ENCODE measurements at regions not wholly inside any gene's neighbourhood (a gene's known extent, or its start where the extent isn't known, plus 50 kb on each side); places are given as distances from the start of the nearest gene placed in this dataset.
A peak's percentile ranks its signal among the peaks of the same experiment; 100 is the strongest.

DNA sequence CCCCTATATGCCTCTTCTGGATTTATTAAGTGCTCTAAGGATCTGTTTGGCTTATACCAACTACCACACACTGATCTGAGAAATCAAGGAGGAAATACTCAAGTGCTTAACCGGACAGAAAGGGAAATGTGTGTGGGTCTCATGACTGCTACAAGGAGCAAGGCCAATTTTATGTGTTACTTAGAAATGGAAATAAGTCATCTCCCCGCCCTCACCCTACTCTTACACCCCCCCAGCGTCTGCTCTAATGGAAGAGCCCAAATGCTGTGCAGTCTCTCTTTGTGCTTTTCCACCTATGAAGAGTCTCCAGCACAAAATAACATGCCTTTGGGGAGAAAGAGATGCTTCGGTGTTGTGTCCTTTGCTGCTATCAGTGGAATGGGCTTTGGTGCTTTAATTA, 428.8 kb upstream of the ARID1B start:
- DNase-seq = peak; percentile 87

DNA sequence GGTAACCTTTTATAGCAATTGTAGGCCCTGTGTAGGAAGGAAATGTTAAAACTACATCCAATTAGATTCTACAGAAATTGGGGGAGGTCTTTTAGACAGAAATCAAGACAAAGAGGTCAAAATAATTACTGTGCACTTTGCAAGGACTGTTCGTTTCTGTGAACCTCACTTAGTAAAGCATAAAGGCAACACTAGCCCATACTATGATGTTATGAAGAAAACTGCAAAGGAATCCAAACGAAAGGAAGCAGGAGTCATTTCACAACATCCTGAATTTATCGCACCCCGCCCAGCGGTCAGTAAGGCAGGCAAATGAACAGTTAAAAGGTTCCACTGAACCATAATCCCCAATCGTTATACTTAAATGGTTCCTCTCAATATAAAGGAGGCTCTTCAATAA, 429.5 kb upstream of the ARID1B start:
- DNase-seq = peak; percentile 77

- DNase-seq = no peak
Measured at GRCh38 chr6:156347246-156347645, 429.9 kb upstream of the ARID1B start.

- no peak for DNase-seq
Measured at GRCh38 chr6:156345700-156346099, 431.5 kb upstream of the ARID1B start.

DNA sequence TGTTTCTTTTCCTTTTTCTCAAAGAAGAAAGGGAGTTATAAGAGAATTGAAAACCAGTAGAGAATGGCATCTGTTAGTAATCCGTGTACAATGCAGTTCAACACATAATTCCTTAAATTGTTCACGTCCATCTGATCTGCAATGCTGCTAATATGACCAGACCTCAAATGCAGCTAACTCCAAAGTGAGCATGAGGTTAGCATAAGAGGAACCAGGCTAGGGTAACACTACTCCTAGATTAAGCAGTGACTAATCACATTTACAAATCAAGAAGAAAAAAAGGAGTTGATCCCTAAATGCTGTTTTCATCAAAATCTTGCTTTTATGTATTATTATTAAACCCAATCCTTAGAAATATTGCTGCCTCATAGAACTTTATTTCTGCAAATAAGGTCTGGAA, 432.7 kb upstream of the ARID1B start:
- DNase-seq = no peak

GRCh38 chr6:156337801-156338200, 439.4 kb upstream of the ARID1B start:
- no peak for DNase-seq

DNA sequence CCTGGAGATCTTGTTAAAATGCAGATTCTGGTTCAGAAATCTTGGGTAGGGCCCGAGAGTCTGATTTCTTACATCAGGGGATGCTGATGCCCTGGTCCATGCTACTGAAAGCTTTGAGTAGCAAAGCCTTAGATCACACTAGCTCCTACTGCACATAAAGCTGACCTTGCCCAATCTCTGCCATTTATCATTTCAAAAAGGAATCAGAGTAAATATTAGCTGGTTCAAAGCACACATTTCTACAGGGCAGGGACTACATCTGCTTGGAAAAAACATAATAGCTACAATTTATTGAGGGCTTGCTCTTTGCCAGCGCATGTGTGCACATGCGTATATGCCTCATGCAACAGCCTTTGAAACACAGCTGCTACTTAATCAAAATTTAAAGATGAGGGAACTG, 440.4 kb upstream of the ARID1B start:
- DNase-seq = no peak

DNA sequence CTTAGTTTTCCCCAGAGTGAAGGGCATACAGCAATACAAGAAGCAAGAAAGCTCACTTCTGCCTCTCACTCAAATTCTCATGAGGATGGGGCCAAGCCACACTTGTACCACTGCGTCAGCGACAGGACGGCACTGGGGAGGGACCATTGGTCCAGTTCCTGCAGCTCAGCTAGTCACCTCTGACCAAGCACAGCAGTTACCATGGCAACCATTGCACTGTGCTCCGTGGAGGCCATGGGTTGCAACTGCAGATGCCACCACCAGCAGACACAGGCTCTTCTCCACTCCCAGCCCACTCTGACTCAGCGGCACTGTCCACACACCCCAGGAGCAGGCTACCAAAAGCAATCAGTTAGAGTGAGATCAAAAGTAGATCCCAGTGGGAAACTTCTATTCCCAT, 441.1 kb upstream of the ARID1B start:
- no peak for DNase-seq

DNA sequence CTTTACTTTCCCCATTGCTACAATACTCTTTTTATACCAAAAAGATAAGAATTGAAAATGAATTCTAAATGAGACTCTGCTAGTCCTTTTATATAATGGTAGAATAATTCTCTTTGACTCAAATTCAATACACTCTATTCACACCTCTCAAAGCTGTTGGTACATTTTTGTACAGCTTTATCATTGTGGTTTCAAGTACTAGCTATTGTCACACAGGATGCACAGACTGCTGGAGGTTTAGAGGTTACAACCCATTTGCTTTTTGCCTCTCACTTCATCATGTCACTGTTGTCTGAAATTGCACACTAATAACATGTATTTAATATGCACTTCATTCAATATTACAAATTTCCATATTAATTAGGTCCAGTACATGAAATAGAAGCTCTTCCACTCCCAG, 442.2 kb upstream of the ARID1B start:
- DNase-seq = no peak

GRCh38 chr6:156319707-156320106, 457.5 kb upstream of the ARID1B start:
- DNase-seq = no peak

GRCh38 chr6:156316583-156317125, 460.5 kb upstream of the ARID1B start:
- no peak for DNase-seq

DNA sequence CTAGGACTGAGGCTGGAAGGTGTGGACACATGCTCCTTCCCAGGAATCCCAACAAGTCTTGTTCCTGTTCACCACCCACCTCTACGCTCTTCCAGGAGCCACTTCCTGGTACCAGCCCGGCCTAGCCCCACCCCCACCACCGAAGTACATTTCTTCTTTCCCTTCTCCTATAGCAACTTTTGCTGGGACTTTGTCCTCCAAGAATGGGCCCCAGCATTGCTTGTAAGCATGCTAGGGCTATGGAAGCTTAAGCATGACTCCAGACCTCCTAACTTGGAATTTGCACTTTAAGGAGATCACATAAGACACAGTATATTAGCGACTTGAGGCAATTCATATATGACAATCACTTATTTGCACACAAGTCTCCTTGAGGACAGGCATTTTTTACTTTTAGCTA, 462.0 kb upstream of the ARID1B start:
- no peak for DNase-seq

GRCh38 chr6:156313037-156313436, 464.1 kb upstream of the ARID1B start:
- DNase-seq = no peak

- DNase-seq = no peak
Measured at GRCh38 chr6:156311291-156311690, 465.9 kb upstream of the ARID1B start.

DNA sequence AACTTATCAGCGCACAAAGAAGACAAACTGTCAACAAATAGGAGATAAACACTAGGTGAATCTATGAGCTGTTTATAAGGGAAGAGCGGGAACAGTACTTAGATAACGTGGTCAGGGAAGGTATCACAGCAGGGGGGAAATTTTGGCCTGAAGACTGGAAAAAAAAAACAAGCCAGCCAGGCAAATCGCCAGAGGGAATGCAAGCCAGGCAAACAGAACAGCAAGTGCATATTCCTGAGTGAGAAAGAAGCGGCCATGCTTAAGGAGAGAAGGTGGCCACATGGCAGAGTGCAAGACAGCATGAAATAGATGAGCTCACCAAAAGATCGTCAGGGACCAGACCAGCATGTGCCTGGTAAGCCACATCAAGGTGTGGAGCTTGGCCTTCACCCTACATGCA, 466.5 kb upstream of the ARID1B start:
- no peak for DNase-seq

GRCh38 chr6:156309017-156309416, 468.2 kb upstream of the ARID1B start:
- no peak for DNase-seq

DNA sequence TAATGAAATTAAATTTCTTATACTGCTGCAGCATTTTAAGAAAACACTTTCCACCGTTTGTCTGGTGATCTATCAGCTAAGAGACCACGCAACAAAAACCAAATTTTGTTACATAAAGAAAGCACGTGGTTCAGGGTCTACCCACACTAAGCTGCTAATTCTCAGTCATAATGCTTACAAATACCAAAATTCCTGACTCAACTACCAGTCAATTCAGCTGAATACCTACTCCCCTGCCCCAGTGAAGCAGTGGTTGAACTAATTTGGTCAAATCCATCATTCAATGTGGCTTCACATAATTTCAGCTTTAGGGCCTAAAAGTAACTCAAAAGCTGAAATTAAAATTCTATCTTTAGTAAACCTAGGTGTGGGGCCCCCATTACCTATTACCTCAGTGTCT, 468.6 kb upstream of the ARID1B start:
- DNase-seq = no peak

DNA sequence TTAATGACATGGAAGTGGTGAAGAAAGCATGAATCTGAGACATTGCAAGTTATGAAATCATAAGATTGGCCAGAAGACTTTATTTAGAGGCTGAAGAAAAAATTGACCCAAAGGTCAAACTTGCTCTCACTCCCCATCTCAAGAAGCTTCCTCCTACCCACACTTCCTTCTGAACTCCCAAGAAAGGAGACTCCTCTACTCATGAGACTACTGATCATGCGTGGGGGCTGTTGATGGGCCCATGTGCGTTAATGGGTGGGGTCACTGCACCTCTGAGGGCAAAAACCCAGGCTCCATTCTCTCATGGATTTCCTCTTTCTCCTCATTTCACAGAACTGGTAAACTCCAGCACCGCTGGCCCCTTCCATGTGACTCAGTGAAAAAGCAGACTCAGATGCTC, 470.6 kb upstream of the ARID1B start:
- DNase-seq = no peak

- no peak for DNase-seq
Measured at GRCh38 chr6:156283091-156283490, 494.1 kb upstream of the ARID1B start.

DNA sequence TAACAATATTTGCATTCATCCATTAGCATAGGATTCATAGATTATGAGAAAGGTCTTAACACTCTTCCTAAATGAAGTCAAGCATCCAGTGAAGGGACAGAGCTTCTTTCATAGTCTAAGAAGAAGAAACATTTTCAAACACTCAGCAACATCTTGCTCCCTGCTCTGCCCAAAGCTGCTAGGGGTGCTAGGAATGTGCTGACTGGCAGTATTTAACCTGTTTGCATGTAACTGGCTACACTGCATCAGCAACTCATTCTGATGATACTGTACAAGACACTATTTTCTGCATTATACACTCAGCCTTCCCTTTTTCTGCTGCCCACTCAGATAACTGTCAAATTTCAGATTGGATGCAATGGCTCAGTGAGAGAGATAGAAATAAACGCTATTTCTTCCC, 495.1 kb upstream of the ARID1B start:
- DNase-seq = no peak

- no peak for DNase-seq
Measured at GRCh38 chr6:156281266-156281665, 495.9 kb upstream of the ARID1B start.

- no peak for DNase-seq
Measured at GRCh38 chr6:156280065-156280464, 497.1 kb upstream of the ARID1B start.

DNA sequence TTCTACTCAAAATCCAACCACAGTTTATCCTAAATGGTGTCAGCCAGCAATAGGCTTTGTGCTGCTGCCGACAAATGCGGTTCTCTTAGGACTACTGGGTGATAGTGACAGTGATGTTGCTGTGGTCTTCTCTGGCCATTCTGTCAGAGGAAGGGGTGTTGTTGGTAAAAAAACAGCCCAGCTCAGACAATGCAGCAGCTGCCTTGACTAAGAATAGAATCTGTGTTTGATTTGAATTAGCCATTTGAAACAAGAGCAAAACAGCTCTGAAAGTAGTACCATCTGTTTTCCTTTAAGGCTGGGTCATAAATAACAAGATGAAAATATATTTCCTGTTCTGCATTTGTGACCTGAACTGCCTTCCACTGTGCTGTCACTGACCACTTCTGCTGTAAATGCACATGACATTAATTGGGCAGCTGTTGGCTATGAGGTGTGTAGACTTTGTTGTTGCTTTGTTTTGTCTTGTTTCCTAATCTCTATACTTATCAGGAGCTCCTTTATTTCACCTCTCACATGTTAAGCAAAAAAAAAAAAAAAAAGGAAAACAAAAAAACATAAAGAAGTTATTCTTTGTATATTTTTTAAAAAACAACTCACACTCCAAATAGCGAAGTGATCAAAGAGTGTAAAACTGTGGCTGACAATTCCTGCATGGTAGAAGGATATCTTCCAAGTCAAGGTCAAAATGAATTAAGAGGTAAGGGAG, 497.8 kb upstream of the ARID1B start:
- DNase-seq = peak; percentile 24

DNA sequence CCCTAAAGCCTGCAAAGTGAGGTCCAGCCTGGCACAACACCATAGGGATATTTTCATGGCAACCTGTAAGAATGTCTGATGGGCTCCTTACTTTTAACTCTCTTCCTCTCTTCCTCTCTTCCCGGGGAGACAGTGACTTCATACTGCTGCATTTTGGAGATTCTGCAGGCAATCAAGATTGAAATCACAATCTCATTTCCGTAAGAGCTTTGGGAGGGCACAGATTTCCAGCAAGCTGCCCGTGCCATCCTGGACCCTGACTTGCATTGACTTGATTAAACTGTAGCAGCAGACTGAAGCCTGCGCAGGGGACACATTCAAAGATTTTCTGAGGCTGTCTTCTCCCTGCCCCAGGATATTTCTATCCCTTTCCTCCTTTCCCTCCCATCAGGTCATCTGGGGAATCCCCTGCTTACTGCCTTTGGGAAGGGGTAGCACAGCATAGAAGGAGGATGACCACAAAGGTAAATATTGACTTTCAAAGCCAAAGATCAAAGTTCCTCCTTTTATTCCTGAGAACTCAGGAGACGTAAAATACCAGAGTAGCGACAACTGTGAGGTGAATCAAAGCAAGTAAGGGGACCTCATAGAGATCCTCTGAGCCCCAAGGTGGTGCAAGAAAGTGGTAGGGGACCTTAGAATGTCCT, 504.0 kb upstream of the ARID1B start:
- DNase-seq = no peak
